ENCODE measurements at regions not wholly inside any gene's neighbourhood (a gene's known extent, or its start where the extent isn't known, plus 50 kb on each side); places are given as distances from the start of the nearest gene placed in this dataset.

GRCh38 chr16:77555791-77556190 lies 121.0 kb upstream of the ADAMTS18 start:
- TF ChIP-seq CTCF (IDR thresholded peaks at IDR 0.05) (no peak), POLR2A (IDR thresholded peaks at IDR 0.05) (no peak)
- intact Hi-C loops (cut with DNase I; ENCODE audit: low total_unique reads): no loop called here
- H3K4me1 ChIP-seq: no peaks in the 10 kb centered on the region
- H3K9me3 ChIP-seq: no peaks in the 10 kb centered on the region
- no peak overlapping the region for H3K4me3 ChIP-seq
- 58 to 69% methylated on average over 12 of the region's 12 CpGs for WGBS, 2 donors
- no peak for DNase-seq
- no peak overlapping the region for H3K27ac ChIP-seq
- no peaks in the 10 kb centered on the region for H3K36me3 ChIP-seq (ENCODE audit: low read depth, missing control alignments)
- no peaks in the 10 kb centered on the region for H3K27me3 ChIP-seq

GRCh38 chr16:77556201-77556873 lies 121.5 kb upstream of the ADAMTS18 start:
- Histone ChIP-seq H3K27ac (no peak overlapping the region), H3K9me3 (no peaks in the 10 kb centered on the region), H3K36me3 (ENCODE audit: low read depth, missing control alignments) (no peaks in the 10 kb centered on the region), H3K27me3 (no peaks in the 10 kb centered on the region), H3K4me1 (no peaks in the 10 kb centered on the region), H3K4me3 (no peak overlapping the region)
- no peak for TF ChIP-seq POLR2A (IDR thresholded peaks at IDR 0.05)
- TF ChIP-seq CTCF (IDR thresholded peaks at IDR 0.05): no peak
- intact Hi-C loops (cut with DNase I; ENCODE audit: low total_unique reads): no loop called here
- WGBS, 2 donors: 58 to 74% methylated on average over 10 of the region's 10 CpGs
- no peak for DNase-seq

- WGBS, 2 donors: 40 to 85% methylated on average over 2 of the region's 2 CpGs
- no peaks in the 10 kb centered on the region for H3K36me3 ChIP-seq (ENCODE audit: low read depth, missing control alignments)
- no peaks in the 10 kb centered on the region for H3K9me3 ChIP-seq
- intact Hi-C loops (cut with DNase I; ENCODE audit: low total_unique reads): no loop called here
- no peak overlapping the region for H3K27ac ChIP-seq
- H3K27me3 ChIP-seq: no peaks in the 10 kb centered on the region
- H3K4me1 ChIP-seq: no peaks in the 10 kb centered on the region
- no peak for TF ChIP-seq POLR2A (IDR thresholded peaks at IDR 0.05)
- no peak for TF ChIP-seq CTCF (IDR thresholded peaks at IDR 0.05)
- no peak for DNase-seq
- H3K4me3 ChIP-seq: no peak overlapping the region
These were observed 122.6 kb upstream of the ADAMTS18 start for GRCh38 chr16:77557385-77557784.

GRCh38 chr16:77558786-77559185 lies 124.0 kb upstream of the ADAMTS18 start:
- no peaks in the 10 kb centered on the region for H3K36me3 ChIP-seq (ENCODE audit: low read depth, missing control alignments)

GRCh38 chr16:77562497-77562896 lies 127.7 kb upstream of the ADAMTS18 start:
- intact Hi-C loops (cut with DNase I; ENCODE audit: low total_unique reads): no loop called here
- Histone ChIP-seq H3K27ac (no peak overlapping the region), H3K9me3 (no peaks in the 10 kb centered on the region), H3K4me3 (no peak overlapping the region), H3K27me3 (no peaks in the 10 kb centered on the region), H3K36me3 (ENCODE audit: low read depth, missing control alignments) (no peaks in the 10 kb centered on the region), H3K4me1 (no peaks in the 10 kb centered on the region)
- no peak for TF ChIP-seq POLR2A (IDR thresholded peaks at IDR 0.05)
- no peak for DNase-seq

More at GRCh38 chr16:77558786-77559185, 124.0 kb upstream of the ADAMTS18 start:
- intact Hi-C loops (cut with DNase I; ENCODE audit: low total_unique reads): no loop called here
- no peaks in the 10 kb centered on the region for H3K9me3 ChIP-seq
- no peaks in the 10 kb centered on the region for H3K27me3 ChIP-seq
- H3K27ac ChIP-seq: no peak overlapping the region
- H3K4me1 ChIP-seq: no peaks in the 10 kb centered on the region
- no peak overlapping the region for H3K4me3 ChIP-seq
- DNase-seq: no peak
- no peak for TF ChIP-seq POLR2A (IDR thresholded peaks at IDR 0.05)
- 70 to 78% methylated on average over 2 of the region's 2 CpGs for WGBS, 2 donors

- WGBS, 2 donors: 68 to 71% methylated on average over 5 of the region's 5 CpGs
- DNase-seq: no peak
These were observed 130.1 kb upstream of the ADAMTS18 start for GRCh38 chr16:77564791-77565390.

More at GRCh38 chr16:77564791-77565390, 130.1 kb upstream of the ADAMTS18 start:
- H3K9me3 ChIP-seq: no peaks in the 10 kb centered on the region
- intact Hi-C loops (cut with DNase I; ENCODE audit: low total_unique reads): no loop called here
- H3K36me3 ChIP-seq (ENCODE audit: low read depth, missing control alignments): no peaks in the 10 kb centered on the region
- H3K27ac ChIP-seq: no peak overlapping the region
- H3K4me1 ChIP-seq: no peaks in the 10 kb centered on the region
- H3K27me3 ChIP-seq: no peaks in the 10 kb centered on the region
- H3K4me3 ChIP-seq: no peak overlapping the region
- TF ChIP-seq POLR2A (IDR thresholded peaks at IDR 0.05): no peak
- no peak for TF ChIP-seq CTCF (IDR thresholded peaks at IDR 0.05)
